Right atrium auricular region (tissue), 2 donors: ENCODE measurements at regions not wholly inside any gene's neighbourhood (a gene's known extent, or its start where the extent isn't known, plus 50 kb on each side); places are given as distances from the start of the nearest gene placed in this dataset.
"Not testable (repeated sequence)": the region's sequence is repeated elsewhere in the genome, so short reads cannot be mapped to it uniquely, and the experiment has no call there.

Source experiments
- DNase-seq: peaks from one replicate; pipeline ENCODE4 v3.0.0-alpha.2; 2019; ENCODE audit warnings: low spot score
- H3K27ac ChIP-seq, 2 donors: fragments of 200-600 bp; sonication (generic); 1 replicate in 1 of 2; 2 replicates in 1 of 2; pipeline ENCODE4 v1.5.1; 2016 to 2019
- H3K27me3 ChIP-seq, 2 donors: fragments of 200-600 bp; sonication (generic); one replicate each; pipeline versions ENCODE4 v1.5.1 to v1.6.0; 2017 to 2019
- H3K36me3 ChIP-seq: fragments of 200-600 bp; sonication (generic); one replicate; pipeline ENCODE4 v1.5.1; 2016
- H3K4me1 ChIP-seq, 2 donors: fragments of 200-600 bp; sonication (generic); one replicate each; pipeline versions ENCODE4 v1.5.1 to v1.6.0; 2017 to 2019
- H3K4me3 ChIP-seq, 2 donors: fragments of 200-600 bp; sonication (generic); 1 replicate in 1 of 2; 2 replicates in 1 of 2; pipeline ENCODE4 v1.5.1; 2017 to 2019; ENCODE audit warnings: mild to moderate bottlenecking in 1 of 2, moderate library complexity in 1 of 2
- H3K9me3 ChIP-seq, 2 donors: fragments of 200-600 bp; sonication (generic); one replicate each; pipeline ENCODE4 v1.5.1; 2019
- CTCF ChIP-seq, 2 donors: fragments of 200-600 bp; sonication (generic); IDR thresholded peaks; one replicate each; pipeline ENCODE4 v1.5.1; 2019; ENCODE audit warnings: antibody characterized with exemption in 2 of 2

- Histone ChIP-seq H3K4me3 (no peak overlapping the region), H3K4me1 (no peaks in the 10 kb centered on the region), H3K27ac (no peak overlapping the region), H3K9me3 (no peaks in the 10 kb centered on the region), H3K36me3 (no peaks in the 10 kb centered on the region), H3K27me3 (no peaks in the 10 kb centered on the region)
- TF ChIP-seq CTCF (IDR thresholded peaks at IDR 0.05), result no peak
- no peak for DNase-seq
These were observed 131.8 kb upstream of the PALS2 start for GRCh38 chr7:24441314-24442027.

GRCh38 chr7:24442170-24442777, 131.0 kb upstream of the PALS2 start:
- Histone ChIP-seq H3K4me1 (no peaks in the 10 kb centered on the region), H3K27ac (no peak overlapping the region), H3K9me3 (no peaks in the 10 kb centered on the region), H3K27me3 (no peaks in the 10 kb centered on the region), H3K36me3 (no peaks in the 10 kb centered on the region), H3K4me3 (no peak overlapping the region)
- no peak for TF ChIP-seq CTCF (IDR thresholded peaks at IDR 0.05)
- DNase-seq, result no peak

- no peak overlapping the region for H3K27ac ChIP-seq
- no peak overlapping the region for H3K4me3 ChIP-seq
- H3K4me1 ChIP-seq, result no peaks in the 10 kb centered on the region
- H3K9me3 ChIP-seq, result no peaks in the 10 kb centered on the region
- no peak for TF ChIP-seq CTCF (IDR thresholded peaks at IDR 0.05)
- H3K36me3 ChIP-seq, result no peaks in the 10 kb centered on the region
- H3K27me3 ChIP-seq, result no peaks in the 10 kb centered on the region
- no peak for DNase-seq
These were observed 128.4 kb upstream of the PALS2 start for GRCh38 chr7:24444666-24445440.

- no peak for TF ChIP-seq CTCF (IDR thresholded peaks at IDR 0.05)
- H3K27me3 ChIP-seq, result no peaks in the 10 kb centered on the region
- DNase-seq, result no peak
- no peaks in the 10 kb centered on the region for H3K9me3 ChIP-seq
- H3K36me3 ChIP-seq, result no peaks in the 10 kb centered on the region
- H3K4me3 ChIP-seq, result no peak overlapping the region
- no peaks in the 10 kb centered on the region for H3K4me1 ChIP-seq
- no peak overlapping the region for H3K27ac ChIP-seq
These were observed 125.2 kb upstream of the PALS2 start for GRCh38 chr7:24448038-24448437.

GRCh38 chr7:24449416-24449815, 123.8 kb upstream of the PALS2 start:
- H3K36me3 ChIP-seq, H3K27ac ChIP-seq, H3K9me3 ChIP-seq, H3K4me3 ChIP-seq, DNase-seq, H3K4me1 ChIP-seq, H3K27me3 ChIP-seq: not testable (repeated sequence)

GRCh38 chr7:24455813-24456525, 117.3 kb upstream of the PALS2 start:
- Histone ChIP-seq H3K27me3 (no peaks in the 10 kb centered on the region), H3K36me3 (no peaks in the 10 kb centered on the region), H3K9me3 (no peaks in the 10 kb centered on the region), H3K4me3 (no peak overlapping the region), H3K27ac (no peak overlapping the region), H3K4me1 (no peaks in the 10 kb centered on the region)
- no peak for DNase-seq
- no peak for TF ChIP-seq CTCF (IDR thresholded peaks at IDR 0.05)
